Activated CD4-positive, CD25-positive, alpha-beta regulatory T cell treated with anti-CD3 and anti-CD28 coated beads, Interleukin-2, amount 50 U/mL, for 16 hours (primary cell): ENCODE measurements at regions not wholly inside any gene's neighbourhood (a gene's known extent, or its start where the extent isn't known, plus 50 kb on each side); places are given as distances from the start of the nearest gene placed in this dataset.
"Not testable (repeated sequence)": the region's sequence is repeated elsewhere in the genome, so short reads cannot be mapped to it uniquely, and the experiment has no call there.

ENCODE experiments used
- DNase-seq: peaks from one replicate; pipeline ENCODE4 v3.0.0-alpha.2; 2020; ENCODE audit warnings: low read depth, low spot score

- DNase-seq: no peak
These were observed 906.7 kb upstream of the AUTS2 start for GRCh38 chr7:68691261-68692216.

GRCh38 chr7:68692511-68692910, 905.8 kb upstream of the AUTS2 start:
- DNase-seq: no peak

- DNase-seq: no peak
These were observed 903.6 kb upstream of the AUTS2 start for GRCh38 chr7:68694656-68695055.

GRCh38 chr7:68697796-68698280, 900.4 kb upstream of the AUTS2 start:
- no peak for DNase-seq

GRCh38 chr7:68699090-68699711, 899.1 kb upstream of the AUTS2 start:
- no peak for DNase-seq

GRCh38 chr7:68700414-68700813, 897.9 kb upstream of the AUTS2 start:
- DNase-seq: no peak

- no peak for DNase-seq
These were observed 892.0 kb upstream of the AUTS2 start for GRCh38 chr7:68706291-68706690.

- no peak for DNase-seq
These were observed 891.1 kb upstream of the AUTS2 start for GRCh38 chr7:68707159-68707558.

- no peak for DNase-seq
These were observed 890.3 kb upstream of the AUTS2 start for GRCh38 chr7:68707958-68708357.

GRCh38 chr7:68712956-68713495, 885.2 kb upstream of the AUTS2 start:
- DNase-seq: no peak

GRCh38 chr7:68714135-68714534, 884.1 kb upstream of the AUTS2 start:
- not testable (repeated sequence) for DNase-seq

GRCh38 chr7:68715907-68716306, 882.4 kb upstream of the AUTS2 start:
- no peak for DNase-seq

GRCh38 chr7:68717176-68717575, 881.1 kb upstream of the AUTS2 start:
- DNase-seq: no peak

- DNase-seq: no peak
These were observed 880.2 kb upstream of the AUTS2 start for GRCh38 chr7:68718097-68718551.

GRCh38 chr7:68720697-68721096, 877.6 kb upstream of the AUTS2 start:
- no peak for DNase-seq

- DNase-seq: no peak
These were observed 876.2 kb upstream of the AUTS2 start for GRCh38 chr7:68722044-68722443.

- DNase-seq: no peak
These were observed 873.3 kb upstream of the AUTS2 start for GRCh38 chr7:68724965-68725364.

GRCh38 chr7:68725843-68726785, 872.2 kb upstream of the AUTS2 start:
- DNase-seq: no peak

- not testable (repeated sequence) for DNase-seq
These were observed 869.6 kb upstream of the AUTS2 start for GRCh38 chr7:68728720-68729119.

GRCh38 chr7:68729371-68729770, 868.9 kb upstream of the AUTS2 start:
- no peak for DNase-seq

GRCh38 chr7:68730194-68730593, 868.1 kb upstream of the AUTS2 start:
- DNase-seq: no peak
